ENCODE measurements at regions not wholly inside any gene's neighbourhood (a gene's known extent, or its start where the extent isn't known, plus 50 kb on each side); places are given as distances from the start of the nearest gene placed in this dataset.
"Not testable (repeated sequence)": the region's sequence is repeated elsewhere in the genome, so short reads cannot be mapped to it uniquely, and the experiment has no call there.

GRCh38 chrX:63000196-63000595 is 350.9 kb downstream of the SPIN4 start:
- not testable (repeated sequence) for DNase-seq (ENCODE audit: low read depth, low spot score); H3K27ac ChIP-seq
